PFSK-1 (cell line): ENCODE measurements at regions not wholly inside any gene's neighbourhood (a gene's known extent, or its start where the extent isn't known, plus 50 kb on each side); places are given as distances from the start of the nearest gene placed in this dataset.

ENCODE experiments used
- FOXP2 ChIP-seq: optimal IDR thresholded peaks from 2 replicates; pipeline ENCODE3; 2011; ENCODE audit warnings: borderline replicate concordance, control low read depth, inconsistent platforms; ENCODE audit not compliant: insufficient read depth; ENCODE audit errors: extremely low read length, extremely low read depth
- POLR2AphosphoS5 ChIP-seq: IDR thresholded peaks from 2 replicates; pipeline ENCODE4 v1.6.1; 2012; ENCODE audit warnings: low read depth, mild to moderate bottlenecking, control low read depth, low read length, moderate library complexity
- REST ChIP-seq, 2 experiments: IDR thresholded peaks; 2 replicates each; pipeline versions ENCODE4 v1.6.1 to v1.8.0; 2011 to 2012; ENCODE audit warnings: low read depth in 2 of 2, low read length in 2 of 2, control low read depth in 1 of 2, inconsistent platforms in 1 of 2, mild to moderate bottlenecking in 1 of 2, moderate library complexity in 1 of 2; ENCODE audit not compliant: insufficient read depth in 1 of 2
- SIN3A ChIP-seq: IDR thresholded peaks from 2 replicates; pipeline ENCODE4 v1.6.1; 2012; ENCODE audit warnings: mild to moderate bottlenecking, low read length, moderate library complexity, borderline replicate concordance; ENCODE audit not compliant: insufficient read depth
- TAF1 ChIP-seq: IDR thresholded peaks from 2 replicates; pipeline ENCODE4 v1.6.1; 2012; ENCODE audit warnings: low read length, control low read depth, borderline replicate concordance; ENCODE audit not compliant: insufficient read depth

- no peak for TF ChIP-seq SIN3A
- no peak for TF ChIP-seq TAF1
- no peak for TF ChIP-seq FOXP2
- TF ChIP-seq REST (IDR thresholded peaks at IDR 0.05; ENCODE audit: insufficient read depth in 1 of 2, low read depth in 2 of 2, low read length in 2 of 2): no peak
- TF ChIP-seq POLR2AphosphoS5: no peak
Observed at GRCh38 chr3:162584986-162585385, 1088.4 kb downstream of the OTOL1 start.

GRCh38 chr3:162586591-162586990 lies 1090.0 kb downstream of the OTOL1 start:
- TF ChIP-seq SIN3A (no peak), TAF1 (no peak), FOXP2 (no peak), REST (IDR thresholded peaks at IDR 0.05; ENCODE audit: insufficient read depth in 1 of 2, low read depth in 2 of 2, low read length in 2 of 2) (no peak), POLR2AphosphoS5 (no peak)

- TF ChIP-seq REST (IDR thresholded peaks at IDR 0.05; ENCODE audit: insufficient read depth in 1 of 2, low read depth in 2 of 2, low read length in 2 of 2) (no peak), SIN3A (no peak), TAF1 (no peak)
Observed at GRCh38 chr3:162597226-162597625, 1100.6 kb downstream of the OTOL1 start.

GRCh38 chr3:162601101-162601670 lies 1104.6 kb downstream of the OTOL1 start:
- TF ChIP-seq POLR2AphosphoS5 (no peak), SIN3A (no peak)

- TF ChIP-seq POLR2AphosphoS5 (no peak), TAF1 (no peak), FOXP2 (no peak), SIN3A (no peak), REST (IDR thresholded peaks at IDR 0.05; ENCODE audit: insufficient read depth in 1 of 2, low read depth in 2 of 2, low read length in 2 of 2) (no peak)
Observed at GRCh38 chr3:162602619-162603018, 1106.0 kb downstream of the OTOL1 start.
